ENCODE measurements at regions not wholly inside any gene's neighbourhood (a gene's known extent, or its start where the extent isn't known, plus 50 kb on each side); places are given as distances from the start of the nearest gene placed in this dataset.

- TF ChIP-seq POLR2AphosphoS5 (IDR thresholded peaks at IDR 0.05; ENCODE audit: low read depth, low read length) (no peak), REST (IDR thresholded peaks at IDR 0.05; ENCODE audit: insufficient read depth in 1 of 2, low read depth in 2 of 2, low read length in 2 of 2) (no peak), TAF1 (IDR thresholded peaks at IDR 0.05; ENCODE audit: borderline replicate concordance, insufficient read depth, low read length) (no peak)
These were observed 199.1 kb upstream of the GOT2 start for GRCh38 chr16:58933186-58933585.

All from PFSK-1 (cell line).